ENCODE measurements at regions not wholly inside any gene's neighbourhood (a gene's known extent, or its start where the extent isn't known, plus 50 kb on each side); places are given as distances from the start of the nearest gene placed in this dataset.

DNA sequence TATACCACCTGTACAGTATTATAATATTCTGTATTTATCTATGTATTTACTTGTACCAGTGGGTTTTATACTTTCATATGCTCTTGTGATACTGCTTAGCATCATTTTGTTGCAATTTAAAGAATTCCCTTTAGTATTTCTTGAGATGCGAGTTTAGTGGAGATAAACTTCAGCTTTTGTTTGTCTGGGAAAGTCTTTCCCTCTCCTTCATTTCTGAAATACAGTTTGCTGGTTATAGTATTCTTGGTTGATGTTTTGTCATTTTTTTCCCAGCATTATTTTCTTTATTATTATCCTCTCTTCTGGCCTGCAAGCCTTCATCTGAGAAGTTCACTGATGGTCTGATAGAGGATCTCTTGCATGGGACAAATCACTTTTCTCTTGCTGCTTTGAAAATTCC lies 136.6 kb upstream of the MCHR2 start:
- TF ChIP-seq, protein P1, sequence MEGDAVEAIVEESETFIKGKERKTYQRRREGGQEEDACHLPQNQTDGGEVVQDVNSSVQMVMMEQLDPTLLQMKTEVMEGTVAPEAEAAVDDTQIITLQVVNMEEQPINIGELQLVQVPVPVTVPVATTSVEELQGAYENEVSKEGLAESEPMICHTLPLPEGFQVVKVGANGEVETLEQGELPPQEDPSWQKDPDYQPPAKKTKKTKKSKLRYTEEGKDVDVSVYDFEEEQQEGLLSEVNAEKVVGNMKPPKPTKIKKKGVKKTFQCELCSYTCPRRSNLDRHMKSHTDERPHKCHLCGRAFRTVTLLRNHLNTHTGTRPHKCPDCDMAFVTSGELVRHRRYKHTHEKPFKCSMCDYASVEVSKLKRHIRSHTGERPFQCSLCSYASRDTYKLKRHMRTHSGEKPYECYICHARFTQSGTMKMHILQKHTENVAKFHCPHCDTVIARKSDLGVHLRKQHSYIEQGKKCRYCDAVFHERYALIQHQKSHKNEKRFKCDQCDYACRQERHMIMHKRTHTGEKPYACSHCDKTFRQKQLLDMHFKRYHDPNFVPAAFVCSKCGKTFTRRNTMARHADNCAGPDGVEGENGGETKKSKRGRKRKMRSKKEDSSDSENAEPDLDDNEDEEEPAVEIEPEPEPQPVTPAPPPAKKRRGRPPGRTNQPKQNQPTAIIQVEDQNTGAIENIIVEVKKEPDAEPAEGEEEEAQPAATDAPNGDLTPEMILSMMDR (IDR thresholded peaks at IDR 0.05; ENCODE audit: insufficient read depth, low read length, poor library complexity, severe bottlenecking), result no peak
- no peak for TF ChIP-seq EZH2phosphoT487 (conservative IDR thresholded peaks at IDR 0.05; ENCODE audit: low read length)
